PC-9 (cell line): ENCODE measurements at regions not wholly inside any gene's neighbourhood (a gene's known extent, or its start where the extent isn't known, plus 50 kb on each side); places are given as distances from the start of the nearest gene placed in this dataset.

Experiments used
- CTCF ChIP-seq: fragments of 200-600 bp; sonication (generic); conservative IDR thresholded peaks from 2 replicates; pipeline ENCODE4 v1.6.1; 2017; ENCODE audit warnings: mixed run types, antibody characterized with exemption, mild to moderate bottlenecking, moderate library complexity
- EZH2 ChIP-seq: fragments of 200-600 bp; sonication (generic); IDR thresholded peaks from 2 replicates; pipeline ENCODE4 v1.8.0; 2017; ENCODE audit warnings: antibody characterized with exemption, low read depth

- TF ChIP-seq EZH2 (no peak), CTCF (no peak)
These were observed 232.3 kb upstream of the MKLN1 start for GRCh38 chr7:131095346-131095745.
